HCEC 1CT (cell line): ENCODE measurements at regions not wholly inside any gene's neighbourhood (a gene's known extent, or its start where the extent isn't known, plus 50 kb on each side); places are given as distances from the start of the nearest gene placed in this dataset.

ENCODE experiments used
- DNase-seq: peaks from one replicate; pipeline ENCODE4 v3.0.0-alpha.2; 2017

DNA sequence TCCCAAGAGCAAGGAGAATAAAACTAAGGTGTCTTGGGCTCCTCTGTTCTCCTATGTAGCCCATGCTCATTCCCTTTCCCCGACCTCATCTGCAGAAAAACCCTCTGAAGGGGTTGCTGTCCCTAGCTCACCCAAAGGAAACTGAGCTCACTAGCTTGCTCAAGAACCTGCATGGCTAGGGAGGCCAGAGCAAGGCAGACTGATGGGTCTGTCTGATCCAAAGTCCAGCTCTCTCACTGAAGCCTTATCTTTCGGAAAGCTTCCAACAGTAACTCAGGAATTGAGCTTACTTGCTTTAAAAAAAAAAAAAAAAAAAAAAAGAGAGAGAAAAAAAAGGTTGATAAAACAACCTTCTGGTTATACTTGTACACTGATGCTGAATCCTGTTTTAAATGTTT, 141.4 kb upstream of the TOPAZ1 start:
- DNase-seq: no peak

DNA sequence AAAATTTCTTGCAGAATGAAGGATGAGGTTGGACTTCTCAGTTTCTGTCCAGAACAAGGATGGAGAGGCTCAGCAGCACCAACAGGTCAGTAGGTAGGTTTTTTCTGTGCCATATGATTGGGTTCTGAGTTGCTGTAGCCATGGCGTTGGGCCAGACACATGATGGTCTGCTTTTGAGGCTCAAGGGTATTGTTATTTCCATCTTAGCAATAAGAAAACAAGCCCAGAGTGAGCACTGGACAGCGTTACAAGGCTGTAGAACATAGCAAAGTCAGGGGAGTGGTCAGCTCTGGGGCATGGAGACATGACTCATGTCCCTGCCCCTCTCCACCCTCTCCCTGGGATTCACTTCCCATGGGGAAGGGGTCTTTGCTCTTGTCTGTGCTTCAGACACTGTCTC, 137.6 kb upstream of the TOPAZ1 start:
- no peak for DNase-seq

DNA sequence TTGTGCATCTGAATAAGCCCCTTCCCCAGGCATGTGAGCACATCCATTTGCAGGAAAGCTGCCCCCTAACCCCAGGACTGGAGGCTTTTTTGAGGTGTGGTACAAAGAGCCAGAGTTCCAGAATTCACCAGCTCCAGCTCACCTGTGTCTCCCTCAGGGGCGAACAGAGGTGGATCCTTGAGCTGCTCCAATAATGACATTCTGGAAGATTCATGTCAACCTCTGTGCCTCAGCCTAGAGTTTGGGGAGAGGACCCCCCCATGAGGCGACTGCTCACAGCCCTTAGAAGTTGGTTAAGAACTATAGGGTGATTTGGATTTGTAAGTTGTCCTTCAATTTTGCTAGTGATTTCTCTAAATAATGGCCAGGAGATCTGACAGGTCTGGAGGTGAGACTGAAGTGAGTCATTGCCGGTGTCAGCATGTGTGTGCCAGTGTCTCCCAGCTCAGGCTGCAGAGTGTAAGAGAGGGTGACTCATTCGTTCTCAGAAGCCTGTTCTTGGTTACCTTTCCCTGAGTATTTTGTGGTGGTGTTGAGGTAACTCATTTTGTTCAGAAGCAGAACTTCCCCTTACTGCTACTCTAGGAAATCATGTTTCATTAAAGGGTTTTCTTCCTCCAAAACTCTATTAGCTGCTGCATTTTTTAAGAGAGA, 136.9 kb upstream of the TOPAZ1 start:
- DNase-seq: no peak

DNA sequence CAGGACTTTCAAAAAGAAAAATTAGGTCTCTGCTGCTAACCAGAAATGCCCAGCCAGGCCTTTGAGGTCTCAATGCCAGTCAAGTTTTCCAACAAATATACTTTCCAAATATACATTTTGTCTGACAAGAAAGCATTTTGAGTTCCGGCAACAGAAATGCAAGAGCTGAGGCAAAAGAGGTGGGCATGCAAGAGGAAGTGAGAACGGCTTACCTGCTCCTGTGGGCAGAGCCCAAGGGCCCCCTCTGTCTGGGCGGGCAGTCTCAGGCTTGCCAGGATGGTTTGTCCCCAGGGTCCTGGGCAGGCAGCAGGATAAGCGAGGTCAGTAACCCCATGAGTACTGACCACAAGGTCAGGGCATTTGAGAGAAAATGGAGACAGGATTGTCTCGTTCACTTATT, 136.1 kb upstream of the TOPAZ1 start:
- no peak for DNase-seq

DNA sequence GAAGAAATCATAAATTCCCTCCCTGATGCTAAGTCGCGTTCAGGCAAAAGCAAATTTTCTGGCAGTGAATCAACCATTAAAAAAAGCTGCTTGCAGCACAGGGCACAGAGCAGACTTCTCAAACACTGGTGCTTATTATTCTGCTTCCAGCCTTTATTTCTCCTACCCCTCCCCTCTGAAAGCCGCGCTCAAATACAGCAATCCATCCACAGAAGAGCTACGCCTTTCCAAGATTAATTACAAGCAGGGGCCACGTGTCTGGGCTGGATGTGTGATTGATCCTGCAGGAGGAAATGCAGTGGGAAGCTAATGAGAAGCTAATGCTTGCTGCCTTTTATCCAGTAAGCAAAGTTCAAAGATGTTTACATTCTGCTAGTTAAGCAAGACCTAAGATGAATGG, 134.9 kb upstream of the TOPAZ1 start:
- DNase-seq: no peak

DNA sequence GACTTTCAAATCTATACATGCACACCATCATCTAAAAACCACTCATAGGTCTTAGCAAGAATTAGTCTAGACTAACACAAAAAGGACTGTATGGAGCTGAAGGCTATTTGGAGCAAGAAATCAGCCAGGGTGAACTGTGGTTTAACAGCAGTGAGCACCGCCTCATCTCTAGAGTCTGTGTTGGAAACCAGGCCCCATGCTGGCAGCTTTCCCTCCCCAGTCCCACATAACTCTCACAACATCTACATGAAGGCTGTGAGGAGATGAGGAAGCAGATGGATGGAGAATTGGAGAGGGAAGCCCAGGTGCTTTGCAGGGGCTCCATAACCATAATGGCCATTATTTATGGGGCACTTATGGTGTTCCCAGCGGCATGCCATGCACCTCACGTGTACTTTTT, 133.2 kb upstream of the TOPAZ1 start:
- DNase-seq: no peak

DNA sequence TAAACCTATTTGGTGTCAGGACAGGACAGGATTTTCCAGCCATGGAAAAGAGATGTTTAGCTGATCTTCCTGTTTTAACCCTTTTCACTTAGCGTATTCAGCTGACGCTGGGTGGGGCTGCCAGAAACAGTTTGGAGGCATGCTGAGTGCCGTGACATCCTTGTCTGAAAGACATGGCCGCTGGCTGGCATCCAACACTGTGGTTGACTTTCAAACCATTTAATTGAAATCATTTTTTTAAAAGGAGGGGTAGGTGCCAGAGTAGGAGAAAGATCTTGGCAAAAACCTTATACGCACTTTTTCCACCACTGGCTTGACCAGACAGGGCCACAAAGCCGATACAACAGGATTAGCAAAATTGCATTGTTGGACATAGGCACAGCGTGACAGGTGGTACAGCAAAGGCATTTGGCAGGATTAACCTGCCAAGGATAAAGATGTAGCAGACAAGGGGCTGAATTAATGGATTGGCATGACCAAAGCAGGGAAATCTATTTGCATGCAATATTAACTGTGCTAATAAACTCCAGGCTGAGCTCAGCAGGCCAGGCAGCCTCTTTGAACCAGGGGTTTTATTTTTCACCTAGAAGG, 131.8 kb upstream of the TOPAZ1 start:
- no peak for DNase-seq

DNA sequence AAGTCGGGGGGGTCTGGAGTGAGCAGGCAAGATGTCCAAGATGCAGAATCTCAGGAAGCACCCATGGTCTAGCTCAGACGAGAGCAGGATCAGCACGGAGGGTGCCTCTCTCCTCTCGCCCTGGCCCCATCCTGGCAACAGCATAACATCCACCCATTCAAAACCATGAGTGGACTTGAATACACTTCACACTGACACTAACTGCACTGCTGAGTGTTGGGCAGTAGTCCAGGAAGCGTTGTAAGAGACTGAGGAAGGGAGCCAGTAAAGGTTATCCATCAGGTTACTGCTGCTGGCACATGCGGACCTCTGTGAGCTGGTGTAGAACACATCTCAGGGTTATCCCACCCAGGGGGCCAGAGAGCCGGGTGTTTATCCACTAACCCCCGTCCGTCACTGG, 131.0 kb upstream of the TOPAZ1 start:
- no peak for DNase-seq

DNA sequence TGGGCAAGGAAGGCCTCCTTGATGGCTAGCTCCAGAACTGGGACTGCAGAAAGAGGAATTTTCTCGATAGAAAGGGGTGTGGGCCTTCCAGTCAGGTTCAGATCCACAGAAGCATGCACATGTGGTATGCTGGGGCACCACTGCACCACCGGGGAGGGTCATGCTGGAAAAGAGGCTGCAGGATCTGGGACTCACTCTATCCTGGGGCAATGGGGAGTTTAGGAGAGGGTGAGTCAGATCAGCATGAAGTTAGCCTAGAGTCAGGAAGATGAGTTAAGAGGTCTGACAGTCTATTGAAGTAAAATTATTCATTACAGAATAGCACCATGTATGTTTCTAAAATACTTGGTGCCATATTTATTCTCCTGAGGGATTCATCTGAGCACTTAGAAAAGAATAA, 130.2 kb upstream of the TOPAZ1 start:
- DNase-seq: no peak

DNA sequence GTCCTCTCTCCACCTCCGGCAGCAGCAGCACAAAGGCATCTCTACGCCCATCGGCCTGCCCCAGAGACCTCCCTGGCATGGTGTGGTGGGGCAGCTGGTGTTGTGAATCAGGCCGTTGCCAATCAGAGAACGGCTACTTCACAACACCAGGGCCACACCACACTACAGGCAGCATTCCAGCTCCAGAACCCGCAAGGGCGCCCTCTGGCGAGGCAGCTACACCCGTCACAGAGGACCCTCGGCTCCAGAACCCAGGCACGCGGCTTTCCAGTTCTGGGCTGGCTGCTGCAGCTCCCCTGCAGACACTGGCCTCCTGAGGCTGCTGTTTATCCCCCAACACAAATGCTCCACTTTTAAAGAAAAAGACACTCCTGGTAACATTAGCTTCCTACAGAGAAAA, 127.5 kb upstream of the TOPAZ1 start:
- DNase-seq: peak; percentile 7

DNA sequence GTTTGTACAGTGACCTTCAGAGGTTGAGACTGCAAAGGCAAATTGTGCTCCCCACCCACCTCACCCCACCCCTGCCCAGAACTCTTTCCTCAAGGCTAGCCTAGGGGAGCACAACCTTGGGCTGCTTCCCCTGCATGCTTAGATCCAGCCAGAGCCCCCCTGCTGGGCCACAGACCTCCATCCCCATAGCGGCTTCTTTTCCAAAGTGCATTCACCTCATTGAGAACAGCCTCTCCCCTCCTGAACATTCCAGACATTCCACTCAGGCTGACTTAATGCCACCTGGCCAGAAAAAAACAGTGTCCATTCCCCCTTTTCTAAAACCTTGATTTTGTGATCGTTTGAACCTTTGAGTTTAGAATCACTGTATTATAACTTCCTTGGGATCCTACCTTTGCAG, 124.4 kb upstream of the TOPAZ1 start:
- no peak for DNase-seq

DNA sequence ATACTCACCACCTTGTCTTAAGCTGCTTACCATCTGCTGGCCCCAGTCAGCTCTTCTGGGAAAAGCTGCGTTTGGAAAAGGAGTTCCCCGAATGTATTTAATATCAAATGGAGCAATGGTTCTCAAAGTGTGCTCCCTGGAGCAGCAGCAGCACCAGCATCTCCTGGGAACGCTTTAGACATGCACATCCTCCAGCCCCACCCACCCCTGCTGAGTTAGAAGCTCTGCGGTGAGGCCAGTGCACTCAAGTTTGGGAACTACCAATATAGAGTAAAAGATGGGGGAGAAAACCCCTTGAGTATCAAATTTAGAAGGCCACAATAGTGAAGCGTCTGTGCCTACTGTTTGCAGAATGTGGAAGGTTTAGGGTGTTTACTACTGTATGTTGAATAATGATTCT, 124.0 kb upstream of the TOPAZ1 start:
- no peak for DNase-seq

DNA sequence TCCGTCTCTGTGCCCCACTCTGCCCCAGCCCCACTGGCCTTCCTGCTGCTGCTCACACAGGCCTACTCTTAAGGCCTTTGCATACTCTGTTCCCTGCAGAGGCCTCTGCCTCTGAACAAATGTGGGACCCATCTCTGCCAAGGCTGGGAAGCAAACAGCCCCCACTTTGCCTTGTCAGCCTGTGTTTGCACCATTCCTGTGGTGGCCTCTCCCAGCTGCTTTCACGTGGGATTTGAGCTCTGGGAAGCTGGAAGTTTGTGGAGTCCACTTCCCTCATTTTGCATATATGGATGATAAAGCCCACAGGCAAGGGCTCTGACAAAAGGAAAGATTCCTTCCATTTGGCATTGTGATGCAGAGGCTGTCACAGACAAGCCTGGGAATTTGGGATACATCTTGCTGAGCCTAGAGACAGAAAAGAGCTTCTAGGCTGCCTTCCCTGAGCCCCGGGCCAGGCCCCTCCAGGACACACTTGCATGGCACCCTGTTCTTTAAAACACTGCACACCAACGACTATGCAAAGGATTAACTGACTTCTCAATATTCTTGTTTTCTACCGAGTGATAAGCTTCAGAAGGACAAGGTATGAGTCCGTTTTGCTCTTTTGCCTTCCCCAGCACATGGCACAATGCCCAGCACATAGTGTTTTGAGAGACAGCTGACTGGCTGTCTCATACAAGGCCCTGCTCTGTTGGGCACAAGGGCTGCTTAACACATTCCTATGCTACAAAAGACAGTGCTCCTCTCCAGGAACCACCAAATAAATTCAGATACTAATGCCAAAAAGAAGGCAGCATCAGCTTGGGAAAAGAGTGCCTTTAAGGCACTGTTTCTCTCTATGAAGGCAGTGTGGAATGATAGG, 120.7 kb upstream of the TOPAZ1 start:
- no peak for DNase-seq

DNA sequence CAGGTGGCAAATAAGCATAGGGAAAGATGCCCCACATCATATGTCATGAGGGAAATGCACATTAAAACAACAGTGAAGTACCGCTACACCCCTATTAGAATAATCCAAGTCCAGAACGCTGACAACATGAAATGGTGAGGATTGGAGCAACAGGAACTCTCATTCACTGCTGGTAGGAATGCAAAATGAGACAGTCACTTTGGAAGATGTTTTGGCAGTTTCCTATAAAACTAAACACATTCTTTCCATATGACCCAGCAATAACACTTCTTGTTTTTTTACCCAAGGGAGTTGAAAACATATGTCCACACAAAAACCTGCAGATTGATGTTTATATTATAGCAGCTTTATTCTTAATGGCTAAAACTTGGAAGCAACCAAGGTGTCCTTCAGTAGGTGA, 116.4 kb upstream of the TOPAZ1 start:
- peak; percentile 6 for DNase-seq

DNA sequence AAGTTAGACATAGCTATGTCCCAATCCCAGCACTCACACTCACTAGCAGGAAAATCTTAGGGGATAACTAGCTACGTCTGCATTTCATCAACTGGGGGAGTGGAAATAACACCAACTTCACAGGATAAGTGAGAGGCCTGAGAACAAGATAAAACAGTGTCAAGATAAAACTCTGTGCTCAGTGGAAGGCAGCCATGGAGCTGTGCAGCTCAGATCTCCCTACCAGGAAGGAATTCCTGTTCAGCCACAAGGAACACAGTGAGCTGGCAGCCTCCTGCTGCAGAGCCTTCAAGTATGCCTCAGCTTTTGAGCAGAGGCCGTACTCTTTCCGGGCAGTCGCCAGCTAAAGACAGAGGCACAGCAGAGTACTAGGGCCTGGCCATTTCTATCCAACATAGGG, 115.8 kb upstream of the TOPAZ1 start:
- DNase-seq: no peak

DNA sequence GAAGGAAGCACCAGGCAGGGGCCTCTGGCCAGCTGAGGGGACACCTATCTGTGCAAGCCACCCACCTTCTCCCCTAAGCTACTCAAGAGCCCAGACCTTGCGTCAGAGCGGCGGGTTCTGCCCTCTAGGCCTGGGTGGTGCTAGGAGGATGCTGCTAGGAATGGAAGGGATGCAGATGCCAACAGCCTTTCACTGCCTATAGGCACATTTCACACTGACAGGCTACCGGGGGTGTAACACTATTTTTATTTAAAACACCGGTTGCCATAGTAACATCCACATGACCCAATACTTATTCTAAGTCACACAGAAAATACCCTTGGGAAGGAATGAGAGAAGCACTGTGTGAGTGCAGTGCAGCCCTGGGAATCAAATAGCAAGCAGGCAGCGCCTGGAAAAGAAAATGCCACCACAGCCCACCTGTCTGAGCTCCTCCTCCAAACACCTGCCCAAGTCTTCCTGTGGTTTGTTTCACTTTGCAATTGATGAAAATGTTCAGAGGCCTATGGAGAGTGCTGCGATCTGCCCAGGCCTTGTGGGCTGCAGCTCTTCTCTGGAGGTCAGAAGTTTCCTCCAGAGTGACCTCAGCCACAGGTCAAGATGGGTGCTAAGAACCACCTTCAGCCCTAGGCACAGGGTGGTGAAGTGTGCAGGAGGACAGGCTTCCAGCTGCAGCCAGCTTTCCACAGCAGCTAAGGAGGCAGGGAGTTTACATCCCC, 113.5 kb upstream of the TOPAZ1 start:
- no peak for DNase-seq

DNA sequence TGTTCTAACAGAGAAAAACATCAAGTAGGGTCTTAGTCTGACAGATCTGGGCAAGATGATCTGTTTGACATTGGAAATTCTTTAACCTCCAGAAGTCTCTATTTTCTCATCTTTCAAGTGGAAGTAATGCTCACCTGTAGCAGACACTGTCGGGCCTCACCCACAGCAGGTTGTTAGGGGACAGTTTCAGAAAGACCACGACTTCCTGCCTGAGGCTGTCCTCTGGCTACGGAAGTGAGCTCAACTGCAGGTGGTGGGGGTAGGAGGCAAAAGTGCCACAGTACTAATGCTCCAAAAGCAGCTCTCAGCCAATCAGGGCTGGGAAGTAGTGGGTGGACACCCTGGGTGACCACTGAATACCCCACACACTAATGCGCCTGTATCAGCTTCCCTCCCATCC, 111.4 kb upstream of the TOPAZ1 start:
- no peak for DNase-seq

DNA sequence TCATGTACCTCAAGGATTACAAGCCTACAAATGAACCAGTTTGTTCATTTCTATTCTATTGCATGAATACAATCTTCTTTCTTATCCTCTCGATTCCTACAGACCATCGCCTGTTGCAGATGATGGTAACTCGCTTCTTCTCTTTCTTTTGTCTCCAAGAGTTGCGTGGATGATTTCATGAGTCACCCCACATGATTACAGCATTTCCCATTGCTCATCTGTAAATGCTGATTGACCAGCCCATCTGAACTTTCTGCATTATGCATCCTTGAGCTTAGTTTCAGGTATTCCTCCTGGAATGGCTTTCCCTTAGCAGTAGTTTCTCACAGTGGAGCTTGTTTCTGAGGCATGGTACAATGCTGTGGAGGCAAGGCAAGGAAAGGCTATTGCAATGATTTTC, 109.6 kb upstream of the TOPAZ1 start:
- DNase-seq: no peak

DNA sequence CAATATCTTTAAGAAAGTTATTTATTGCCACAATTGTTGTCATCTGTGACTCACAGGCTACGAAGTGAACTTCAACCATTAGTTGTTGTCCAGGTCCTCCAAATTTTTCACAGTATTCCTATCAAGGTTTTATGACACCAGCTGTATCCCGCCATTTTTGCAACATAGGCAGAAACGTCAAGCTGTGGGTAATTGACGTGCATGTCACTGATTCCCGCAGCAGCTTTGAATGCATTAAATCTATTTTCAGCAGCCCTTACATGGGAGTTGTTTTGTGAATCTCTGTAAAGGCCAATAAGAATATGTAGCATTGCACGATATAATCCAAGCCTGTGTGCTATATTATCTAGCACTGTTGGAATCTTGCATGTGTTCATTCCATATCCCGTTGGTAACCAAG, 109.1 kb upstream of the TOPAZ1 start:
- DNase-seq: no peak

DNA sequence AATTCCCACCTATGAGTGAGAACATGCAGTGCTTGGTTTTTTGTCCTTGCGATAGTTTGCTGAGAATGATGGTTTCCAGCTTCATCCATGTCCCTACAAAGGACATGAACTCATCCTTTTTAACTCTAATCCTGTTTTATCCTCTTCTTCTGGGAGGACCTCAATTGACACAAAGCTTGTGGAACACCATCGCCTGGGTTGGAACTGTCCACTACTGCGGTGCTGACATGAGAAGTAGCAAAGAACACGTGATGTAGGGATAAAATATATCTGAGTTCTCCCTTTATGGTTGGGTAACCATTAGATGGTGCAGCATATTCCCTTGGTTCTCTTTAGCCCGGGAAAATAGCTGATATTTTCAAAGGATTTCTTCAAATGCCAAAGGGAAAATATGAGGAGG, 105.3 kb upstream of the TOPAZ1 start:
- DNase-seq: no peak

DNA sequence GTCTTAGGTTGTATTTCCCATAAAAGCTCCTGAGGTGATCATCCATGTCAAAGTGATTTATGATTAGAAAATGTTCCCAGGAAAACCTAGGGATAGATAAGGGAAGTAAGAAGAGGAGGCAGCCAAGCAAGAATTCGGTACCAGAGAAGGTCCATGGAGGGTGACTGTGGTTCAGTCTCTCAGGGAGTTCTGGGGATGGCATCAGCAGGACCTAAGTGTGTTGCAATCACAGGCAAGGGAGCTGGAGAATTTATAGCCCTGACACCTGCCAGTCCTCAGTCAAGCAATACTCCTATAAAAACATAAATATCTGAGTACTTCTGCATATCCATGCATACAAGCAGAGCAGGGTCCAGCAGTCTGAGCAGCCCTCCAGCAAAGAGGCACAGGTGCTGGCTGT, 95.6 kb upstream of the TOPAZ1 start:
- DNase-seq: no peak

DNA sequence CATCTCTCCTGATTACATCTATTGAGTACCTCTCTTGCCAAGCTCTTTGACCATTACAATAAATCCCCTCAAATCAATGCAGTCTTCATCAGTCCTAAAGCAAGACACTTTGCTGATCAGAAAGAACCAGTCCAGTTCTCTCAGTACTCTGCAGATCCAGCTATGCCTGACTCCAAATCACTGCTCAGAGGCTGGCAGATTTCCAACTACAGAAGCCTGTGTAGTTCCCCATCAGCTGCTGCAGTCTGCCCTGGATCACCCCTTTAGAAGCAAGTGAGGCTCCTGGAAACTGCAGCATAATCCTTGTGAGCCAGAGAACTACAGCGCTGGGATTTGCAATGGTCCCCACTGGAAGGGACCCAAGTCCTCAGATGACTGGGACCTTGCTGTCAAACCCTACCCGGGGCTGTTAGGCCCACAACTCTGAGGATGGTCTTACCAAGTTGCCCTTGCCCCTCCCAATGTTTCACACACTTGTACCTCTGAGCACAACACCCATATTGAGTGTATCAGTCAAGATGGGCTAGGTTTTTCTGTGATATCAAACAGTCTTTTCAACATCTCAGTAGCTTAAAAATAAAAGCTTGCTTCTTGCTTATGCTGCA, 81.9 kb upstream of the TOPAZ1 start:
- no peak for DNase-seq

DNA sequence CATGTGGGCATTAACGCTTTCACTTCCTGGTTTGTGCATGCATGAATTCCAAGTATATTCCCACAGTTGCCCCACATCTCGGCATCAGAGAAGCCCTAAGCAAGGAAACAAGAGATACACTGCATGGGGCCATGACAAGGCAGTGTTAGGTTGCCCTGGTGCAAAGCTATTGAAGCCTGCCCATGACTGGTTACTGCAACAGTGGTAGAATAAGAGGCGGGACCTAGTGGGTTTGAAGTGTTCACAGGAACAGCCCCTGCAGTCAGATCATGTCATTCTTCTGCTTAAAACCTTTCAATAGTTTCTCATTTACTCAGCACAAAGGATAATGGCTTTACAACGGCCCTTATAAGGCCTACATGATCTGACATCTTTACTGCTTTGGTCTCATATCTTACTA, 80.9 kb upstream of the TOPAZ1 start:
- no peak for DNase-seq
